ENCODE measurements at regions not wholly inside any gene's neighbourhood (a gene's known extent, or its start where the extent isn't known, plus 50 kb on each side); places are given as distances from the start of the nearest gene placed in this dataset.

DNA sequence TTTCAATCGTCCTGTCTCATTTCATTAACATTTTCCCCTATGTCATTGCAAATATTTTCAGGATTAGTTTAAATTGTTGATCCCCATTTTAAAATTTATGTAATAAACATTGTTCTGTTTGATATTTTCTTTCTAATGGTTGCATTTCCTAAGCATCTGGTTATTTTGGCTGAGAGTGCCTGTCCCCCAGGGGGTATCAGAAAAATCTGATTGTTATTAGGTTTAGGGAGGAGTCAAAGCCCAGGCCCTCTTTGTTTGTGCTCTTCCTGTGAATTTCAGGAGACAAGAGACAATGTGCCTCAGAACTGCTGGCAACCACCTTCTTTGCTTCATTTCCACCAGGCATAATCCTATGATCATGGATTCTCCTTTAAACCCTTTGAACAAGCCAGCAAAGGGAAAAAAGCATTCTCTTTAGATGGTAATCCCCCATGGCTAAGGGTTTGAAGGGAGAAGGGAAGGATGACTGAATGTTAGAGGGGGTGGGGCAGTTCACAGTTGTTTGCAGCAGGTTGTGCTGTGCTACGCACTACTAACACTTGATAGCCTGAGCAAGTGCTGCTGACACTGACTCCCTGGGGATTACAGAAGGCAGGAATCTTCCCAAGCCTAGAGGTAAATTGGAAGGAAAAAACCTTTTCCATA lies 462.4 kb upstream of the LRRC4C start:
- TF ChIP-seq, protein P1, sequence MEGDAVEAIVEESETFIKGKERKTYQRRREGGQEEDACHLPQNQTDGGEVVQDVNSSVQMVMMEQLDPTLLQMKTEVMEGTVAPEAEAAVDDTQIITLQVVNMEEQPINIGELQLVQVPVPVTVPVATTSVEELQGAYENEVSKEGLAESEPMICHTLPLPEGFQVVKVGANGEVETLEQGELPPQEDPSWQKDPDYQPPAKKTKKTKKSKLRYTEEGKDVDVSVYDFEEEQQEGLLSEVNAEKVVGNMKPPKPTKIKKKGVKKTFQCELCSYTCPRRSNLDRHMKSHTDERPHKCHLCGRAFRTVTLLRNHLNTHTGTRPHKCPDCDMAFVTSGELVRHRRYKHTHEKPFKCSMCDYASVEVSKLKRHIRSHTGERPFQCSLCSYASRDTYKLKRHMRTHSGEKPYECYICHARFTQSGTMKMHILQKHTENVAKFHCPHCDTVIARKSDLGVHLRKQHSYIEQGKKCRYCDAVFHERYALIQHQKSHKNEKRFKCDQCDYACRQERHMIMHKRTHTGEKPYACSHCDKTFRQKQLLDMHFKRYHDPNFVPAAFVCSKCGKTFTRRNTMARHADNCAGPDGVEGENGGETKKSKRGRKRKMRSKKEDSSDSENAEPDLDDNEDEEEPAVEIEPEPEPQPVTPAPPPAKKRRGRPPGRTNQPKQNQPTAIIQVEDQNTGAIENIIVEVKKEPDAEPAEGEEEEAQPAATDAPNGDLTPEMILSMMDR (IDR thresholded peaks at IDR 0.05; ENCODE audit: low read depth, low read length, poor library complexity, severe bottlenecking) = no peak
- no peak for TF ChIP-seq EZH2phosphoT487 (IDR thresholded peaks at IDR 0.05; ENCODE audit: borderline replicate concordance, low read length)

Measured in DOHH2 (cell line).